GM12878 (cell line): ENCODE measurements at regions not wholly inside any gene's neighbourhood (a gene's known extent, or its start where the extent isn't known, plus 50 kb on each side); places are given as distances from the start of the nearest gene placed in this dataset.

Source experiments
- ATAC-seq: fragments of 200-7000 bp; cut with Tn5 transposase; 3 replicates; pipeline ENCODE4 v1.9.1; 2020; ENCODE audit warnings: mild to moderate bottlenecking, moderate library complexity
- BruUV-seq: library from RNA; stranded (reverse); fragments of 400-500 nt; replicated peaks from 2 replicates; lab custom pipeline; 2021; lab: Mats Ljungman, UMichigan
- CTCF ChIA-PET: fragments of 300-600 bp; sonication (Branson Sonifier 250); formaldehyde crosslinking; extraction: SDS; loops from one replicate; lab custom pipeline; 2021; ENCODE audit warnings: inconsistent platforms; lab: Yijun Ruan, JAX
- POLR2A ChIA-PET: fragments of 350-600 bp; formaldehyde crosslinking; extraction: SDS; loops from one replicate; lab custom pipeline; 2021; ENCODE audit warnings: inconsistent platforms; lab: Charles Lee
- RAD21 ChIA-PET: fragments of 300-600 bp; sonication (Branson Sonifier 250); formaldehyde crosslinking; loops from one replicate; lab custom pipeline; 2023; ENCODE audit warnings: antibody characterized with exemption; ENCODE audit not compliant: unreplicated experiment; lab: Charles Lee
- SMC1A ChIA-PET: fragments of 300-600 bp; sonication (Branson Sonifier 250); formaldehyde crosslinking; loops from one replicate; lab custom pipeline; 2023; ENCODE audit not compliant: unreplicated experiment, uncharacterized antibody; lab: Charles Lee
- DNase-seq: peaks from one replicate; pipeline ENCODE4 v3.0.0-alpha.2; 2011; ENCODE audit warnings: low read depth, low spot score
- FAIRE-seq: peaks from 3 replicates; lab custom pipeline; 2011; peaks lifted over from hg19 to GRCh38; lab: Jason Lieb, UNC
- H2AFZ ChIP-seq: 2 replicates; pipeline ENCODE4 v1.6.0; 2011; ENCODE audit warnings: low read depth, low read length, control low read depth; ENCODE audit not compliant: control insufficient read depth
- H3K27ac ChIP-seq: 2 replicates; pipeline ENCODE4 v1.5.1; 2011; ENCODE audit warnings: control low read depth; ENCODE audit not compliant: control insufficient read depth, insufficient read depth
- H3K27me3 ChIP-seq, 2 experiments: replicated peaks in 1 of 2; 2 replicates each; pipeline versions ENCODE4 v1.6.0 to v1.6.1; 2011; ENCODE audit warnings: low read length in 1 of 2; ENCODE audit not compliant: control insufficient read depth in 2 of 2, insufficient read depth in 2 of 2
- H3K36me3 ChIP-seq, 2 experiments: 2 replicates each; pipeline ENCODE4 v1.5.1; 2011; ENCODE audit warnings: low read length in 1 of 2; ENCODE audit not compliant: control insufficient read depth in 2 of 2, insufficient read depth in 2 of 2
- H3K4me1 ChIP-seq: 2 replicates; pipeline ENCODE4 v1.6.1; 2011; ENCODE audit warnings: mild to moderate bottlenecking, low read length, moderate library complexity, mixed read lengths; ENCODE audit not compliant: control insufficient read depth, insufficient read depth
- H3K4me2 ChIP-seq: 2 replicates; pipeline ENCODE4 v1.6.0; 2011; ENCODE audit warnings: control low read depth; ENCODE audit not compliant: control insufficient read depth, insufficient read depth
- H3K4me3 ChIP-seq: fragments of 200-600 bp; sonication (generic); 2 replicates; pipeline ENCODE4 v1.5.1; 2016
- H3K79me2 ChIP-seq: 2 replicates; pipeline ENCODE4 v1.6.0; 2011; ENCODE audit warnings: low read length; ENCODE audit not compliant: control insufficient read depth, insufficient read depth
- H3K9ac ChIP-seq: 2 replicates; pipeline ENCODE4 v1.8.0; 2011; ENCODE audit warnings: low read length, control low read depth, mixed read lengths; ENCODE audit not compliant: control insufficient read depth, insufficient read depth
- H3K9me3 ChIP-seq: replicated peaks from 3 replicates; pipeline ENCODE4 v1.5.1; 2011; ENCODE audit warnings: mild to moderate bottlenecking, low read length; ENCODE audit not compliant: control insufficient read depth, insufficient read depth
- H4K20me1 ChIP-seq: 2 replicates; pipeline ENCODE4 v1.6.0; 2011; ENCODE audit not compliant: control insufficient read depth, insufficient read depth
- BCL3 ChIP-seq: IDR thresholded peaks from 2 replicates; pipeline ENCODE4 v1.6.1; 2011; ENCODE audit warnings: borderline replicate concordance, low read depth, mild to moderate bottlenecking, moderate library complexity, low read length; ENCODE audit not compliant: insufficient read depth, poor library complexity, severe bottlenecking
- ETV6 ChIP-seq, 2 experiments: fragments of 450-650 bp in 1 of 2; IDR thresholded peaks in 1 of 2; conservative IDR thresholded peaks in 1 of 2; 2 replicates each; pipeline ENCODE4 v1.6.1; 2014; ENCODE audit warnings: antibody characterized with exemption in 1 of 2, borderline replicate concordance in 1 of 2, low read depth in 1 of 2, mild to moderate bottlenecking in 1 of 2, moderate library complexity in 1 of 2
- FOS ChIP-seq: IDR thresholded peaks from 3 replicates; pipeline ENCODE4 v1.6.1; 2011; ENCODE audit warnings: borderline replicate concordance; ENCODE audit not compliant: insufficient read length; ENCODE audit errors: extremely low read depth
- IKZF2 ChIP-seq, 2 experiments: fragments of 450-650 bp; IDR thresholded peaks; 2 replicates each; pipeline ENCODE4 v1.6.1; 2017; ENCODE audit warnings: mild to moderate bottlenecking in 2 of 2, moderate library complexity in 2 of 2
- MXI1 ChIP-seq: fragments of 150-350 bp; IDR thresholded peaks from 2 replicates; pipeline ENCODE4 v1.6.1; 2011; ENCODE audit warnings: low read depth, mild to moderate bottlenecking, inconsistent platforms, low read length, improper control_type of control experiment
- NRF1 ChIP-seq: conservative IDR thresholded peaks from 2 replicates; pipeline ENCODE4 v1.6.1; 2011; ENCODE audit warnings: mild to moderate bottlenecking, low read depth, low read length, improper control_type of control experiment
- TCF7 ChIP-seq: IDR thresholded peaks from 2 replicates; pipeline ENCODE4 v1.6.1; 2014; ENCODE audit warnings: antibody characterized with exemption, borderline replicate concordance
- USF2 ChIP-seq: IDR thresholded peaks from 2 replicates; pipeline ENCODE4 v1.6.1; 2011; ENCODE audit warnings: low read depth, low read length, improper control_type of control experiment, borderline replicate concordance
- ZNF622 ChIP-seq: fragments of 450-650 bp; IDR thresholded peaks from 2 replicates; pipeline ENCODE4 v1.6.1; 2017; ENCODE audit warnings: mild to moderate bottlenecking, inconsistent platforms
- WGBS: methylation state at CpG from one replicate; pipeline ENCODE4 v1.1.6; 2016; ENCODE audit warnings: low lambda C conversion rate; ENCODE audit not compliant: insufficient replicate concordance, insufficient coverage; ENCODE audit errors: missing lambda C conversion rate; 5-methylcytosine and 5-hydroxymethylcytosine counted together
- in situ Hi-C: fragments of 300-500 bp; cut with MboI; formaldehyde crosslinking; loops from 9 replicates; pipeline ENCODE4 v1.14.3; 2018; ENCODE audit warnings: mixed read lengths
- intact Hi-C: fragments of 100-400 bp; cut with micrococcal nuclease; formaldehyde crosslinking; loops from one replicate; pipeline ENCODE4 v1.14.2; 2022; ENCODE audit not compliant: unreplicated experiment
- TF ChIP-seq, protein P1 (sequence below): fragments of 450-650 bp; IDR thresholded peaks from 2 replicates; pipeline ENCODE4 v1.6.1; 2017; ENCODE audit warnings: low read depth, mild to moderate bottlenecking, moderate library complexity

DNA sequence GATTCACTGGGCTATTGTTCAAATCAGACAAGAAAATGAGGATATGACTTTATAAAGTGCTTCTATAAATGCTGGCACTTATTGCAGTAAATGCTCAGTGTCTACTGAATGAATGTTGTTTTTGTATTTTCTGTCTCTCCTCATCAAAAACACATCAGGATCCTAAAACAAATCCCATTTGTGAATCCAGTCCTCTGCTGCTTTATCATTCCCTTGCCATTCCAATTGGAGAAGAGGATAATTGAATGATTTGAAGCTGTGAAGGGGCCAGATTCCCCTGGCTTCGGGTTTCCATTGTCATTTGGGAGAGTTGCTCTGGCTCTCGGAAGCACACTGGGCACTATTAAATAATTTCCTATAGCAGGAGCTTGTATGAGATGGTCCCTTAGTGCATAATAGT, 666.8 kb downstream of the ACTL7B start:
- in situ Hi-C loops (no loop called here), intact Hi-C loops (no loop called here)
- TF ChIP-seq, protein P1, sequence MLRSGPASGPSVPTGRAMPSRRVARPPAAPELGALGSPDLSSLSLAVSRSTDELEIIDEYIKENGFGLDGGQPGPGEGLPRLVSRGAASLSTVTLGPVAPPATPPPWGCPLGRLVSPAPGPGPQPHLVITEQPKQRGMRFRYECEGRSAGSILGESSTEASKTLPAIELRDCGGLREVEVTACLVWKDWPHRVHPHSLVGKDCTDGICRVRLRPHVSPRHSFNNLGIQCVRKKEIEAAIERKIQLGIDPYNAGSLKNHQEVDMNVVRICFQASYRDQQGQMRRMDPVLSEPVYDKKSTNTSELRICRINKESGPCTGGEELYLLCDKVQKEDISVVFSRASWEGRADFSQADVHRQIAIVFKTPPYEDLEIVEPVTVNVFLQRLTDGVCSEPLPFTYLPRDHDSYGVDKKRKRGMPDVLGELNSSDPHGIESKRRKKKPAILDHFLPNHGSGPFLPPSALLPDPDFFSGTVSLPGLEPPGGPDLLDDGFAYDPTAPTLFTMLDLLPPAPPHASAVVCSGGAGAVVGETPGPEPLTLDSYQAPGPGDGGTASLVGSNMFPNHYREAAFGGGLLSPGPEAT, result no peak
- no peak for TF ChIP-seq FOS
- TF ChIP-seq MXI1, result no peak
- no peak for TF ChIP-seq NRF1
- H3K4me2 ChIP-seq, result no peak overlapping the region
- FAIRE-seq, result no peak
- no peaks in the 10 kb centered on the region for H3K79me2 ChIP-seq
- no peaks in the 10 kb centered on the region for H3K27me3 ChIP-seq
- no peak overlapping the region for H3K4me3 ChIP-seq
- no peak overlapping the region for H3K9ac ChIP-seq
- no peak for DNase-seq
- ChIA-PET SMC1A (interaction anchor here (1.6 kb wide), 1 partner anchor 10 kb away, joined by 6 read pairs; no protein-coding TSS in a partner anchor), CTCF (no interaction called here), RAD21 (no interaction called here), POLR2A (no interaction called here)
- no peaks in the 10 kb centered on the region for H3K36me3 ChIP-seq
- ATAC-seq, result no peak
- H3K4me1 ChIP-seq, result no peaks in the 10 kb centered on the region
- no peak overlapping the region for H2AFZ ChIP-seq
- 34% methylated on average over 2 of the region's 2 CpGs for WGBS
- no TSS peak for BruUV-seq
- no peaks in the 10 kb centered on the region for H3K9me3 ChIP-seq
- no peak overlapping the region for H3K27ac ChIP-seq
- no peaks in the 10 kb centered on the region for H4K20me1 ChIP-seq

GRCh38 chr9:108188482-108188881, 667.3 kb downstream of the ACTL7B start:
- in situ Hi-C loops (no loop called here), intact Hi-C loops (no loop called here)
- Histone ChIP-seq H4K20me1 (no peaks in the 10 kb centered on the region), H3K4me1 (no peaks in the 10 kb centered on the region), H2AFZ (no peak overlapping the region), H3K9ac (no peak overlapping the region), H3K79me2 (no peaks in the 10 kb centered on the region), H3K4me3 (no peak overlapping the region), H3K27ac (no peak overlapping the region), H3K4me2 (no peak overlapping the region), H3K27me3 (no peaks in the 10 kb centered on the region), H3K9me3 (no peaks in the 10 kb centered on the region), H3K36me3 (no peaks in the 10 kb centered on the region)
- WGBS, result 29% methylated on average over 2 of the region's 2 CpGs
- CTCF ChIA-PET, result no interaction called here
- FAIRE-seq (no peak), ATAC-seq (no peak), DNase-seq (no peak)
- POLR2A ChIA-PET, result no interaction called here
- TF ChIP-seq IKZF2 (IDR thresholded peaks at IDR 0.05), result no peak
- TF ChIP-seq ETV6 (conservative IDR thresholded peaks at IDR 0.05 in 1 of 2, IDR thresholded peaks at IDR 0.05 in 1 of 2; ENCODE audit: borderline replicate concordance in 1 of 2, low read depth in 1 of 2), result no peak
- no peak for TF ChIP-seq TCF7
- no peak for TF ChIP-seq USF2
- TF ChIP-seq ZNF622, result no peak
- no peak for TF ChIP-seq BCL3
- no TSS peak for BruUV-seq
- RAD21 ChIA-PET, result no interaction called here
- SMC1A ChIA-PET, result interaction anchor here (1.6 kb wide), 1 partner anchor 9 kb away, joined by 6 read pairs; no protein-coding TSS in a partner anchor
